ENCODE measurements at regions not wholly inside any gene's neighbourhood (a gene's known extent, or its start where the extent isn't known, plus 50 kb on each side); places are given as distances from the start of the nearest gene placed in this dataset.

DNA sequence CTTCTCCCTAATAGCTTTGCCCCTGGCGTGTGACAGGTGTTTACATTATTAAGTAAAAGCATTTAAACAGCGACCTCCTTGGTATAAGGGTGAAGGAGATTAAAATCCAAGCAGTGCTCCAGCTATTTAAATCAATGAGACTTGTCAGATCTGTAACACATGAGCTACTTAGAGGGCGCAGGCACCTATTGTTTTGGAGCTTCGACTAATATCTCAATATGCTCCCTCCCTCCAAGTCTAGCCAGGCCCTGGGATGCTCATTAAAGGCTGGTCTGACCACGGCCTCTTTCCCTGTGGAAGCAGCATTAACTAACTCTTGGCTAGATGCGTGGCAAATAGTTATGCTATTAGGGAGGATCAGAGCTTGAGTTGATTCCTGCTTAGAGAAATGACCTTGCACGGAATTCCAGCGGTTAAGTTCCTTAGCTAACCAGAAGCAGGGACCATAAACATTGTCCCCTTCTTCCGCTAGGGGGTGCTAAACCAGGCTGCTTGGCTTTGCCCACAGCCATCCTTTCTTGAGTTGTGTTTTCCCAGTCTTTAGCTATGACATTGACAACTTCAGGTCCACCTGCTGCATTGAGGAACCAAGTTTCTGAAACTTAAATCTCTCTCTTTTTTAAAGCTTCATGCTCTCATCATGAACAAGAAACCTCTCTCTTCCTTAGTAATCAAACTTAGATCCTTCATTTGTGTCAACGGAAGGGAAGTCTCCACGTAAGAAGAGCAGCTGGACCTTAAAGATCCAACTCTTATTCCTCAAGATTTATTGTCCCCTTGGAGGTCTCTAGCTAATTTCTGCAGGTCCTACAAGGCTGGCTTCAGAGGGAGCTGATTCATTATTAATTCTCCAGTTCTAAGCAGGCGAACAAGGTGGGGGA lies 80.7 kb upstream of the IGFBP7 start:
- TF ChIP-seq POLR2A (IDR thresholded peaks at IDR 0.05; ENCODE audit: low read length): no peak
- no peak for TF ChIP-seq GATA1 (IDR thresholded peaks at IDR 0.05; ENCODE audit: low read depth, low read length)
